ENCODE measurements at regions not wholly inside any gene's neighbourhood (a gene's known extent, or its start where the extent isn't known, plus 50 kb on each side); places are given as distances from the start of the nearest gene placed in this dataset.

DNA sequence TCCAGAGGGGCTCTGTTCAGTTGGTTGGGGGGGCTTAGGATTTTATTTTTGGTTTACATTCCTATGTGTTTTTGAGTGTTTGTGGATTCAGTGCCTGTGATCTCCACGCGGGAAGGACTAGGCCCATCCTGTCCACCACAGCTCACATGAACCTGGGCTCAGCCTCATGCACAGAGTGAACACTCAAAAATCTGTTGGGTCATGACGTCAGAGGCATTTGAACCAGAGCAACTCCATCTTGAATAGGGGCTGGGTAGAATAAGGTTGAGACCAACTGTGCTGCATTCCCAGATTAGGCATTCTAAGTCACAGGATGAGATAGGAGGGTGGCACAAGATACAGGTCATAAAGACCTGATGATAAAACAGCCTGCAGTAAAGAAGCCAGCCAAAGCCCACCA, 133.3 kb downstream of the RAMP3 start:
- H3K4me1 ChIP-seq (ENCODE audit: control insufficient read depth in 2 of 3, insufficient read depth in 2 of 3, low read depth in 1 of 3, low read length in 3 of 3): no peaks in the 10 kb centered on the region
- DNase-seq (no peak), FAIRE-seq (no peak)
- H3K27ac ChIP-seq (ENCODE audit: low read depth in 2 of 2, low read length in 2 of 2): no peak overlapping the region
- no peaks in the 10 kb centered on the region for H3K9me3 ChIP-seq (ENCODE audit: control insufficient read depth in 2 of 3, insufficient read depth in 1 of 3, low read length in 3 of 3)
- H3K4me3 ChIP-seq (ENCODE audit: low read length in 3 of 3): no peak overlapping the region
- intact Hi-C loops (cut with DNase I): no loop called here
- H3K27me3 ChIP-seq (ENCODE audit: control insufficient read depth, insufficient read depth, low read length): no peaks in the 10 kb centered on the region
- TF ChIP-seq, protein P1, sequence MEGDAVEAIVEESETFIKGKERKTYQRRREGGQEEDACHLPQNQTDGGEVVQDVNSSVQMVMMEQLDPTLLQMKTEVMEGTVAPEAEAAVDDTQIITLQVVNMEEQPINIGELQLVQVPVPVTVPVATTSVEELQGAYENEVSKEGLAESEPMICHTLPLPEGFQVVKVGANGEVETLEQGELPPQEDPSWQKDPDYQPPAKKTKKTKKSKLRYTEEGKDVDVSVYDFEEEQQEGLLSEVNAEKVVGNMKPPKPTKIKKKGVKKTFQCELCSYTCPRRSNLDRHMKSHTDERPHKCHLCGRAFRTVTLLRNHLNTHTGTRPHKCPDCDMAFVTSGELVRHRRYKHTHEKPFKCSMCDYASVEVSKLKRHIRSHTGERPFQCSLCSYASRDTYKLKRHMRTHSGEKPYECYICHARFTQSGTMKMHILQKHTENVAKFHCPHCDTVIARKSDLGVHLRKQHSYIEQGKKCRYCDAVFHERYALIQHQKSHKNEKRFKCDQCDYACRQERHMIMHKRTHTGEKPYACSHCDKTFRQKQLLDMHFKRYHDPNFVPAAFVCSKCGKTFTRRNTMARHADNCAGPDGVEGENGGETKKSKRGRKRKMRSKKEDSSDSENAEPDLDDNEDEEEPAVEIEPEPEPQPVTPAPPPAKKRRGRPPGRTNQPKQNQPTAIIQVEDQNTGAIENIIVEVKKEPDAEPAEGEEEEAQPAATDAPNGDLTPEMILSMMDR (IDR thresholded peaks at IDR 0.05; ENCODE audit: borderline replicate concordance, extremely low read depth, insufficient read depth): no peak
- H3K36me3 ChIP-seq (ENCODE audit: control insufficient read depth in 2 of 3, insufficient read depth in 3 of 3, low read length in 3 of 3): no peaks in the 10 kb centered on the region
- H3K9ac ChIP-seq (ENCODE audit: low read length in 3 of 3): no peak overlapping the region

DNA sequence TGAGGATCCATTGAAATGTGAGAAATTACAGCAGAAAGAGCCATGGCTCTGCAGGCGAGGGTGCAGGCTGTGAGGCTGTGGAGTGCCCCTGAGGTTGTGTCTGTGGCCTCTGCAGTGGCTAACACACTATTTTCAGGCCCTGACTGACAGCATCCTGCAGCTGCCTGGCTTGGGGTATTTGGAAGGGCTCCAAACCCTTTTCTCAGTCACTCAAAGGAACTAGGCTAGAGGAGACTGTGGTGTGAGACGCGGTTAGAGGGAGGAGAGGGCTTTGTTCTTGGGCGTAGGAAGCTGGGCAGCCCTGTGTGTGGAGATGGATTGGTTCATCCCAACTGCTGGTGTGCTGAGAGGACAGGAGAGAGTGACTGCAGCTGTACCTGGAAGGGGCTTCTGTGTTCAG, 134.9 kb downstream of the RAMP3 start:
- Histone ChIP-seq H3K36me3 (ENCODE audit: control insufficient read depth in 2 of 3, insufficient read depth in 3 of 3, low read length in 3 of 3) (no peaks in the 10 kb centered on the region), H3K4me1 (ENCODE audit: control insufficient read depth in 2 of 3, insufficient read depth in 2 of 3, low read depth in 1 of 3, low read length in 3 of 3) (no peaks in the 10 kb centered on the region), H3K9ac (ENCODE audit: low read length in 3 of 3) (no peak overlapping the region), H3K27ac (ENCODE audit: low read depth in 2 of 2, low read length in 2 of 2) (no peak overlapping the region), H3K27me3 (ENCODE audit: control insufficient read depth, insufficient read depth, low read length) (no peaks in the 10 kb centered on the region), H3K9me3 (ENCODE audit: control insufficient read depth in 2 of 3, insufficient read depth in 1 of 3, low read length in 3 of 3) (no peaks in the 10 kb centered on the region), H3K4me3 (ENCODE audit: low read length in 3 of 3) (no peak overlapping the region)
- DNase-seq (peak in 1 of 5 donors; percentile 24), FAIRE-seq (no peak)
- intact Hi-C loops (cut with DNase I): no loop called here
- TF ChIP-seq, protein P1 (IDR thresholded peaks at IDR 0.05; ENCODE audit: borderline replicate concordance, extremely low read depth, insufficient read depth): no peak

DNA sequence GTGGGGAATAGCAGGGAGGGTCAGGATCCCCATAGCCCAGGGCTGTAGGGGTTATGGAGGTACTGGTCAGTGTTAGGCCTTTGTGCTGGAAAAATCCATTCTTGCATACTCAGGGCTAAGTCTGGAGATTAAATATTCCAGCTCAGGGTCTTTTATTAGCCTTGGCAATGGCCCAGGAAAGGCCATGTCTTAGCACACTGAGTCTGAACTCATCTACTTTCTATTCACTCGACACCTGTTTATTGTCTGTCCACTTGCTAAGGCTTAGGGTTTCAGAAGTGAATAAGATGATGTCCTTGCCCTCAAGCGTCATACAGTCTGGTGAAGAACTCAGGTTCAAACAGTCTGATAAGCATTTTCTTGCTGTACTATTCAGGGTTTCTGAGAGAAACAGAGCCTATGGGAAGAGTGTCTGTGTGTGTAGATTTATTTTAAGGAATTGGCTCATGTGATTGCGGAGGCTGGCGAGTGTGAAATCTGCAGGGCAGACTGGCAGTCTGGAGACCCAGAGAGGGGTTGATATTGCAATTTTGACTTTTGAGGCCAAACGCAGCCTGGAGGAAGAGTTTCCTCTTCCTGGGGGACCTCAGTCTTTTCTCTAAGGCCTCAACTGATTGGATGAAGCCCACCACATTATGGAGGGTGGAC, 135.8 kb downstream of the RAMP3 start:
- DNase-seq (peak in 1 of 5 donors; percentile 3), FAIRE-seq (no peak)
- intact Hi-C loops (cut with DNase I): no loop called here
- H3K4me1 ChIP-seq (ENCODE audit: control insufficient read depth in 2 of 3, insufficient read depth in 2 of 3, low read depth in 1 of 3, low read length in 3 of 3): no peaks in the 10 kb centered on the region
- no peaks in the 10 kb centered on the region for H3K9me3 ChIP-seq (ENCODE audit: control insufficient read depth in 2 of 3, insufficient read depth in 1 of 3, low read length in 3 of 3)
- H3K36me3 ChIP-seq (ENCODE audit: control insufficient read depth in 2 of 3, insufficient read depth in 3 of 3, low read length in 3 of 3): no peaks in the 10 kb centered on the region
- H3K27me3 ChIP-seq (ENCODE audit: control insufficient read depth, insufficient read depth, low read length): no peaks in the 10 kb centered on the region
- H3K4me3 ChIP-seq (ENCODE audit: low read length in 3 of 3): no peak overlapping the region
- no peak overlapping the region for H3K9ac ChIP-seq (ENCODE audit: low read length in 3 of 3)
- H3K27ac ChIP-seq (ENCODE audit: low read depth in 2 of 2, low read length in 2 of 2): no peak overlapping the region
- TF ChIP-seq, protein P1 (IDR thresholded peaks at IDR 0.05; ENCODE audit: borderline replicate concordance, extremely low read depth, insufficient read depth): no peak

DNA sequence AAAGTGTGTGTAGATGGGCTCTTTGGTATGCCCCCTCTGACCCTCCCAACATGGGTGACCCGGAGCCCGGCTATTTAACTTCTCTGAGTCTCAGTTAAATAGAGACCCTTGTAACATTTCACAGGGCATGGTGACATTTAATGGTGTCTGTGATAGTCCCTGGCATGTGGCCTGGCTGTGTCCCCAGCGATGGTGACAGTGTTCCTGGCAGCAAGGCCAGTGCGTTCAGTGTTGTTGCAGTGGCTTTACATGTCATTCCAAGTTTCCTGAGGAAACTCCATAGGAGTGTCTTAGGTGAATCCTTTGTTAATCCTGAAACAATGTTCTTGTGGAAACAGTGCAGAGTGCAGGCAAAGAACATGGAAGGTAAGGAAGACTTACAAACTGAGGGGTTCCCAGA, 137.0 kb downstream of the RAMP3 start:
- Histone ChIP-seq H3K4me3 (ENCODE audit: low read length in 3 of 3) (no peak overlapping the region), H3K4me1 (ENCODE audit: control insufficient read depth in 2 of 3, insufficient read depth in 2 of 3, low read depth in 1 of 3, low read length in 3 of 3) (no peaks in the 10 kb centered on the region), H3K9me3 (ENCODE audit: control insufficient read depth in 2 of 3, insufficient read depth in 1 of 3, low read length in 3 of 3) (no peaks in the 10 kb centered on the region), H3K36me3 (ENCODE audit: control insufficient read depth in 2 of 3, insufficient read depth in 3 of 3, low read length in 3 of 3) (no peaks in the 10 kb centered on the region), H3K9ac (ENCODE audit: low read length in 3 of 3) (no peak overlapping the region), H3K27ac (ENCODE audit: low read depth in 2 of 2, low read length in 2 of 2) (no peak overlapping the region), H3K27me3 (ENCODE audit: control insufficient read depth, insufficient read depth, low read length) (no peaks in the 10 kb centered on the region)
- DNase-seq (no peak), FAIRE-seq (no peak)
- intact Hi-C loops (cut with DNase I): no loop called here
- TF ChIP-seq, protein P1 (IDR thresholded peaks at IDR 0.05; ENCODE audit: borderline replicate concordance, extremely low read depth, insufficient read depth): no peak

Data from kidney (tissue), 13 donors.